GM12891 (cell line): ENCODE measurements at regions not wholly inside any gene's neighbourhood (a gene's known extent, or its start where the extent isn't known, plus 50 kb on each side); places are given as distances from the start of the nearest gene placed in this dataset.

ENCODE experiments used
- PAX5 ChIP-seq: IDR thresholded peaks from 2 replicates; pipeline ENCODE4 v1.6.1; 2011; ENCODE audit warnings: low read length, moderate library complexity, mild to moderate bottlenecking; ENCODE audit not compliant: insufficient read depth, severe bottlenecking
- POLR2AphosphoS5 ChIP-seq: IDR thresholded peaks from 2 replicates; pipeline ENCODE4 v1.6.1; 2011; ENCODE audit warnings: low read depth, low read length, control low read depth
- TAF1 ChIP-seq: IDR thresholded peaks from 2 replicates; pipeline ENCODE4 v1.6.1; 2011; ENCODE audit warnings: low read depth, low read length, control low read depth

GRCh38 chrX:79081895-79082512 is 62.5 kb upstream of the GPR174 start:
- TF ChIP-seq POLR2AphosphoS5 (no peak), PAX5 (no peak), TAF1 (no peak)
